GM12878 (cell line): ENCODE measurements at regions not wholly inside any gene's neighbourhood (a gene's known extent, or its start where the extent isn't known, plus 50 kb on each side); places are given as distances from the start of the nearest gene placed in this dataset.

Source experiments
- CREB1 ChIP-seq: IDR thresholded peaks from 2 replicates; pipeline ENCODE4 v1.6.1; 2012; ENCODE audit warnings: low read depth, mild to moderate bottlenecking, inconsistent platforms
- FOXK2 ChIP-seq: fragments of 450-650 bp; IDR thresholded peaks from 2 replicates; pipeline ENCODE4 v1.6.1; 2017; ENCODE audit warnings: mild to moderate bottlenecking, moderate library complexity
- NBN ChIP-seq: fragments of 450-650 bp; IDR thresholded peaks from 2 replicates; pipeline ENCODE4 v1.6.1; 2016
- NR2C1 ChIP-seq: fragments of 450-650 bp; IDR thresholded peaks from 2 replicates; pipeline ENCODE4 v1.6.1; 2017; ENCODE audit warnings: antibody characterized with exemption, mild to moderate bottlenecking, moderate library complexity
- RFX5 ChIP-seq: IDR thresholded peaks from 2 replicates; pipeline ENCODE4 v1.6.1; 2011; ENCODE audit warnings: low read depth, low read length, improper control_type of control experiment
- SMAD5 ChIP-seq: IDR thresholded peaks from 2 replicates; pipeline ENCODE4 v1.6.1; 2016; ENCODE audit warnings: antibody characterized with exemption, low read depth
- WRNIP1 ChIP-seq: IDR thresholded peaks from 2 replicates; pipeline ENCODE4 v1.6.1; 2011; ENCODE audit warnings: low read depth, low read length, improper control_type of control experiment, borderline replicate concordance
- ZBED1 ChIP-seq: IDR thresholded peaks from 2 replicates; pipeline ENCODE4 v1.6.1; 2016; ENCODE audit warnings: borderline replicate concordance
- ZNF24 ChIP-seq: fragments of 450-650 bp; IDR thresholded peaks from 2 replicates; pipeline ENCODE4 v1.6.1; 2017; ENCODE audit warnings: antibody characterized with exemption, mild to moderate bottlenecking
- TF ChIP-seq, protein P1 (sequence below): IDR thresholded peaks from 2 replicates; pipeline ENCODE4 v1.6.1; 2011; ENCODE audit warnings: borderline replicate concordance, low read depth, mild to moderate bottlenecking, moderate library complexity, mixed read lengths, low read length; ENCODE audit not compliant: insufficient read depth; ENCODE audit errors: extremely low read length
- TF ChIP-seq, protein P2 (sequence below): IDR thresholded peaks from 2 replicates; pipeline ENCODE4 v1.6.1; 2012; ENCODE audit warnings: low read depth, low read length, improper control_type of control experiment
- TF ChIP-seq, protein P3 (sequence below): fragments of 450-650 bp; IDR thresholded peaks from 2 replicates; pipeline ENCODE4 v1.6.1; 2017; ENCODE audit warnings: mild to moderate bottlenecking, moderate library complexity
- TF ChIP-seq, protein P4 (sequence below): fragments of 450-650 bp; IDR thresholded peaks from 2 replicates; pipeline ENCODE4 v1.6.1; 2014; ENCODE audit warnings: mild to moderate bottlenecking

DNA sequence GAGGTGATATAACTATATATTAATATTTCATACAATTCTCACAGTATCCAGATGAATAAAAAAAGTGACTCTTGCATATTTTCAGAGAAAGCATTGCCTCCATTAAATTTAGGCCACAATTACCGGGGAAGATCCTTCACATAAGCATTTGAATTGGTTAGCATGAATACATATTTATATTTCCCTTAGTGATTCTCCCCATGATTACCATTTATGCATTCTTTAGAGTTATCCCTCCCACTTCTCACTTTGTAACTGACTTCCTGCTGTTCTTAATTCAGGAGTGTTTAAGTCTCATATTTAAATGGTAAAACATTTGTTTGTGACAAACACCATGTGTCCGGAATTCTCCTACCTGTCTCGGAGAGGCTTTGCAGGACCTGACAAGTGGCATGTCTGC is 523.4 kb downstream of the CCDC85A start (continued):
- TF ChIP-seq, protein P1, sequence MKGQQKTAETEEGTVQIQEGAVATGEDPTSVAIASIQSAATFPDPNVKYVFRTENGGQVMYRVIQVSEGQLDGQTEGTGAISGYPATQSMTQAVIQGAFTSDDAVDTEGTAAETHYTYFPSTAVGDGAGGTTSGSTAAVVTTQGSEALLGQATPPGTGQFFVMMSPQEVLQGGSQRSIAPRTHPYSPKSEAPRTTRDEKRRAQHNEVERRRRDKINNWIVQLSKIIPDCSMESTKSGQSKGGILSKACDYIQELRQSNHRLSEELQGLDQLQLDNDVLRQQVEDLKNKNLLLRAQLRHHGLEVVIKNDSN: no peak
- TF ChIP-seq ZBED1 (no peak), ZNF24 (no peak), SMAD5 (no peak), RFX5 (no peak), FOXK2 (no peak), NR2C1 (no peak), CREB1 (no peak), NBN (no peak), WRNIP1 (no peak)
- TF ChIP-seq, protein P2, sequence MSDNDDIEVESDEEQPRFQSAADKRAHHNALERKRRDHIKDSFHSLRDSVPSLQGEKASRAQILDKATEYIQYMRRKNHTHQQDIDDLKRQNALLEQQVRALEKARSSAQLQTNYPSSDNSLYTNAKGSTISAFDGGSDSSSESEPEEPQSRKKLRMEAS: no peak
- TF ChIP-seq, protein P3, sequence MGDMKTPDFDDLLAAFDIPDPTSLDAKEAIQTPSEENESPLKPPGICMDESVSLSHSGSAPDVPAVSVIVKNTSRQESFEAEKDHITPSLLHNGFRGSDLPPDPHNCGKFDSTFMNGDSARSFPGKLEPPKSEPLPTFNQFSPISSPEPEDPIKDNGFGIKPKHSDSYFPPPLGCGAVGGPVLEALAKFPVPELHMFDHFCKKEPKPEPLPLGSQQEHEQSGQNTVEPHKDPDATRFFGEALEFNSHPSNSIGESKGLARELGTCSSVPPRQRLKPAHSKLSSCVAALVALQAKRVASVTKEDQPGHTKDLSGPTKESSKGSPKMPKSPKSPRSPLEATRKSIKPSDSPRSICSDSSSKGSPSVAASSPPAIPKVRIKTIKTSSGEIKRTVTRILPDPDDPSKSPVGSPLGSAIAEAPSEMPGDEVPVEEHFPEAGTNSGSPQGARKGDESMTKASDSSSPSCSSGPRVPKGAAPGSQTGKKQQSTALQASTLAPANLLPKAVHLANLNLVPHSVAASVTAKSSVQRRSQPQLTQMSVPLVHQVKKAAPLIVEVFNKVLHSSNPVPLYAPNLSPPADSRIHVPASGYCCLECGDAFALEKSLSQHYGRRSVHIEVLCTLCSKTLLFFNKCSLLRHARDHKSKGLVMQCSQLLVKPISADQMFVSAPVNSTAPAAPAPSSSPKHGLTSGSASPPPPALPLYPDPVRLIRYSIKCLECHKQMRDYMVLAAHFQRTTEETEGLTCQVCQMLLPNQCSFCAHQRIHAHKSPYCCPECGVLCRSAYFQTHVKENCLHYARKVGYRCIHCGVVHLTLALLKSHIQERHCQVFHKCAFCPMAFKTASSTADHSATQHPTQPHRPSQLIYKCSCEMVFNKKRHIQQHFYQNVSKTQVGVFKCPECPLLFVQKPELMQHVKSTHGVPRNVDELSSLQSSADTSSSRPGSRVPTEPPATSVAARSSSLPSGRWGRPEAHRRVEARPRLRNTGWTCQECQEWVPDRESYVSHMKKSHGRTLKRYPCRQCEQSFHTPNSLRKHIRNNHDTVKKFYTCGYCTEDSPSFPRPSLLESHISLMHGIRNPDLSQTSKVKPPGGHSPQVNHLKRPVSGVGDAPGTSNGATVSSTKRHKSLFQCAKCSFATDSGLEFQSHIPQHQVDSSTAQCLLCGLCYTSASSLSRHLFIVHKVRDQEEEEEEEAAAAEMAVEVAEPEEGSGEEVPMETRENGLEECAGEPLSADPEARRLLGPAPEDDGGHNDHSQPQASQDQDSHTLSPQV: no peak
- TF ChIP-seq, protein P4, sequence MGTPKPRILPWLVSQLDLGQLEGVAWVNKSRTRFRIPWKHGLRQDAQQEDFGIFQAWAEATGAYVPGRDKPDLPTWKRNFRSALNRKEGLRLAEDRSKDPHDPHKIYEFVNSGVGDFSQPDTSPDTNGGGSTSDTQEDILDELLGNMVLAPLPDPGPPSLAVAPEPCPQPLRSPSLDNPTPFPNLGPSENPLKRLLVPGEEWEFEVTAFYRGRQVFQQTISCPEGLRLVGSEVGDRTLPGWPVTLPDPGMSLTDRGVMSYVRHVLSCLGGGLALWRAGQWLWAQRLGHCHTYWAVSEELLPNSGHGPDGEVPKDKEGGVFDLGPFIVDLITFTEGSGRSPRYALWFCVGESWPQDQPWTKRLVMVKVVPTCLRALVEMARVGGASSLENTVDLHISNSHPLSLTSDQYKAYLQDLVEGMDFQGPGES: no peak
